ENCODE measurements at regions not wholly inside any gene's neighbourhood (a gene's known extent, or its start where the extent isn't known, plus 50 kb on each side); places are given as distances from the start of the nearest gene placed in this dataset.

DNA sequence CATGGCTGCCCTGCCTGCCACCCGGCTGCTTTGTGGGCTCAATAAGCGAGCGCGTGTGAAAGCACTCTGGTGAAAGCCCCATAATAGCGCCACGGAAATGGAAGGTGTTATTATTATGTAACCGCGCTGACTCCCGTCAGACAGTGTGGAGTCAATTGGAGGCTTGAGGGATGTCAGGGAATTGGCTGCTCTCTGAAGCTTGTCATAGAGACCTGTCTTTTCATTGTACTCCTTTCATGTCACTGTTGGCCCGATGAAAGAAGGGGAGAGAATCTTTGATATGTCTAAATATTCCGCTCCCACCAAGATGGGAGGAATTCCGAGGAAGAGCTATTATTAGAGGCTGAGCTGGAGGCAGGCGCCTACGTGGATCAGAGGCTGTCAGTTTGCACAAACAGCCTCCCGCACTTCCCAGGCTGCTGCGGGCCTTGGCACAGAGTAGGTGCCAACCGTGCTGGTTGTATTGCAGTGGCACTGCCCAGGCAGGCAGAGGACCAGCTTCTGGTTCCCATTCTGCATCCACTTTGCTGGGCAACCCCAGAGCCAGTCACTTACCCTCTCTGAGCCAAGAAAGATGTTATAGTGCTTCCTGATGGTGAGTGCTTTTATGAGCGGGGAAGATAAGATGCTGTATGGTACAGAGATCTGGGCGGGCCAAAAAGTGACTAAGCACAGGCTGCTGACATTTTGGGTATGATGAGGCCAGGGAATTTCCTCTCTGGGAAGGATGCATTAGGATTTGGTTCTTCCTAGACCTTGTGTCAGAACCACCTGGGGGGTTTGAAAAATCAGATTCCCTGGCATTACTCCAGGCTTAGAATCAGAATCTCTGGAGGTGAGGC lies 151.4 kb downstream of the RPS24 start:
- TF ChIP-seq POLR2A (IDR thresholded peaks at IDR 0.05): no peak
- TF ChIP-seq, protein P1, sequence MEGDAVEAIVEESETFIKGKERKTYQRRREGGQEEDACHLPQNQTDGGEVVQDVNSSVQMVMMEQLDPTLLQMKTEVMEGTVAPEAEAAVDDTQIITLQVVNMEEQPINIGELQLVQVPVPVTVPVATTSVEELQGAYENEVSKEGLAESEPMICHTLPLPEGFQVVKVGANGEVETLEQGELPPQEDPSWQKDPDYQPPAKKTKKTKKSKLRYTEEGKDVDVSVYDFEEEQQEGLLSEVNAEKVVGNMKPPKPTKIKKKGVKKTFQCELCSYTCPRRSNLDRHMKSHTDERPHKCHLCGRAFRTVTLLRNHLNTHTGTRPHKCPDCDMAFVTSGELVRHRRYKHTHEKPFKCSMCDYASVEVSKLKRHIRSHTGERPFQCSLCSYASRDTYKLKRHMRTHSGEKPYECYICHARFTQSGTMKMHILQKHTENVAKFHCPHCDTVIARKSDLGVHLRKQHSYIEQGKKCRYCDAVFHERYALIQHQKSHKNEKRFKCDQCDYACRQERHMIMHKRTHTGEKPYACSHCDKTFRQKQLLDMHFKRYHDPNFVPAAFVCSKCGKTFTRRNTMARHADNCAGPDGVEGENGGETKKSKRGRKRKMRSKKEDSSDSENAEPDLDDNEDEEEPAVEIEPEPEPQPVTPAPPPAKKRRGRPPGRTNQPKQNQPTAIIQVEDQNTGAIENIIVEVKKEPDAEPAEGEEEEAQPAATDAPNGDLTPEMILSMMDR (IDR thresholded peaks at IDR 0.05): no peak
